Gastrocnemius medialis (tissue), 4 donors: ENCODE measurements at regions not wholly inside any gene's neighbourhood (a gene's known extent, or its start where the extent isn't known, plus 50 kb on each side); places are given as distances from the start of the nearest gene placed in this dataset.

Source experiments
- POLR2A ChIP-seq, 2 donors: fragments of 450-650 bp; IDR thresholded peaks; one replicate each; pipeline ENCODE4 v1.6.1; 2017; ENCODE audit warnings: antibody characterized with exemption in 2 of 2, mild to moderate bottlenecking in 2 of 2, moderate library complexity in 2 of 2
- TF ChIP-seq, protein P1 (sequence below), 5 experiments: fragments of 450-650 bp in 3 of 5; fragments of 200-600 bp in 2 of 5; sonication (generic) in 2 of 5; IDR thresholded peaks in 4 of 5; conservative IDR thresholded peaks in 1 of 5; 1 replicate in 4 of 5; 2 replicates in 1 of 5; pipeline ENCODE4 v1.5.1; 2016 to 2019; ENCODE audit warnings: antibody characterized with exemption in 5 of 5, mild to moderate bottlenecking in 3 of 5, moderate library complexity in 3 of 5

- TF ChIP-seq, protein P1, sequence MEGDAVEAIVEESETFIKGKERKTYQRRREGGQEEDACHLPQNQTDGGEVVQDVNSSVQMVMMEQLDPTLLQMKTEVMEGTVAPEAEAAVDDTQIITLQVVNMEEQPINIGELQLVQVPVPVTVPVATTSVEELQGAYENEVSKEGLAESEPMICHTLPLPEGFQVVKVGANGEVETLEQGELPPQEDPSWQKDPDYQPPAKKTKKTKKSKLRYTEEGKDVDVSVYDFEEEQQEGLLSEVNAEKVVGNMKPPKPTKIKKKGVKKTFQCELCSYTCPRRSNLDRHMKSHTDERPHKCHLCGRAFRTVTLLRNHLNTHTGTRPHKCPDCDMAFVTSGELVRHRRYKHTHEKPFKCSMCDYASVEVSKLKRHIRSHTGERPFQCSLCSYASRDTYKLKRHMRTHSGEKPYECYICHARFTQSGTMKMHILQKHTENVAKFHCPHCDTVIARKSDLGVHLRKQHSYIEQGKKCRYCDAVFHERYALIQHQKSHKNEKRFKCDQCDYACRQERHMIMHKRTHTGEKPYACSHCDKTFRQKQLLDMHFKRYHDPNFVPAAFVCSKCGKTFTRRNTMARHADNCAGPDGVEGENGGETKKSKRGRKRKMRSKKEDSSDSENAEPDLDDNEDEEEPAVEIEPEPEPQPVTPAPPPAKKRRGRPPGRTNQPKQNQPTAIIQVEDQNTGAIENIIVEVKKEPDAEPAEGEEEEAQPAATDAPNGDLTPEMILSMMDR (IDR thresholded peaks at IDR 0.05 in 4 of 5, conservative IDR thresholded peaks at IDR 0.05 in 1 of 5) = no peak
- no peak for TF ChIP-seq POLR2A (IDR thresholded peaks at IDR 0.05)
Observed at GRCh38 chrX:102849396-102849795, 87.7 kb upstream of the RAB40AL start.
